Natural killer cell (primary cell): ENCODE measurements at regions not wholly inside any gene's neighbourhood (a gene's known extent, or its start where the extent isn't known, plus 50 kb on each side); places are given as distances from the start of the nearest gene placed in this dataset.

Experiments used
- ATAC-seq, 3 donors: fragments of 150-1000 bp in 2 of 3; fragments of 200-7000 bp in 1 of 3; cut with Tn5 transposase; 1 replicate in 1 of 3; 2 replicates in 2 of 3; pipeline ENCODE4 v1.10.0; 2021; ENCODE audit warnings: mild to moderate bottlenecking in 2 of 3, moderate library complexity in 2 of 3
- DNase-seq, 2 donors: peaks; one replicate each; pipeline versions ENCODE4 v3.0.0 to v3.0.0-alpha.2; 2013 to 2021; ENCODE audit warnings: mixed read lengths in 1 of 2
- H3K27ac ChIP-seq: one replicate; pipeline ENCODE4 v1.5.1; 2013; ENCODE audit warnings: mild to moderate bottlenecking, low read length
- H3K27me3 ChIP-seq: one replicate; pipeline ENCODE4 v1.6.1; 2013; ENCODE audit warnings: low read length; ENCODE audit not compliant: control insufficient read depth, insufficient read depth
- H3K36me3 ChIP-seq: one replicate; pipeline ENCODE4 v1.6.1; 2013; ENCODE audit warnings: low read length; ENCODE audit not compliant: control insufficient read depth, insufficient read depth
- H3K4me1 ChIP-seq: one replicate; pipeline ENCODE4 v1.6.1; 2013; ENCODE audit warnings: low read length; ENCODE audit not compliant: control insufficient read depth, insufficient read depth
- H3K4me3 ChIP-seq: one replicate; pipeline ENCODE4 v1.5.1; 2013; ENCODE audit warnings: low read length
- H3K9me3 ChIP-seq: one replicate; pipeline ENCODE4 v1.6.1; 2013; ENCODE audit warnings: low read length; ENCODE audit not compliant: control insufficient read depth, insufficient read depth
- H3K27ac Mint-ChIP-seq, 2 donors: one replicate each; pipeline ENCODE4 v1.8.0; 2022; ENCODE audit warnings: mild to moderate bottlenecking in 2 of 2, mixed read lengths in 2 of 2, moderate library complexity in 1 of 2
- H3K27me3 Mint-ChIP-seq, 2 donors: one replicate each; pipeline ENCODE4 v1.8.0; 2022; ENCODE audit warnings: low read depth in 2 of 2, mixed read lengths in 2 of 2
- H3K36me3 Mint-ChIP-seq: one replicate; pipeline ENCODE4 v1.8.0; 2022; ENCODE audit warnings: mixed read lengths
- H3K4me1 Mint-ChIP-seq, 2 donors: one replicate each; pipeline ENCODE4 v1.8.0; 2022; ENCODE audit warnings: mixed read lengths in 2 of 2
- H3K4me3 Mint-ChIP-seq: one replicate; pipeline ENCODE4 v1.8.0; 2022; ENCODE audit warnings: mild to moderate bottlenecking, moderate library complexity, mixed read lengths
- H3K9me3 Mint-ChIP-seq, 2 donors: one replicate each; pipeline ENCODE4 v1.8.0; 2022; ENCODE audit warnings: mixed read lengths in 2 of 2
- WGBS: methylation state at CpG from one replicate; pipeline ENCODE4 v1.1.7; 2013; ENCODE audit warnings: missing lambda C conversion rate; ENCODE audit not compliant: insufficient coverage; 5-methylcytosine and 5-hydroxymethylcytosine counted together
- intact Hi-C: fragments of 100-400 bp; cut with micrococcal nuclease; formaldehyde crosslinking; loops from one replicate; pipeline ENCODE4 v1.14.2; 2022
- TF ChIP-seq, protein P1 (sequence below): fragments of 200-600 bp; IDR thresholded peaks from one replicate; pipeline ENCODE4 v1.8.0; 2022; ENCODE audit warnings: antibody characterized with exemption

DNA sequence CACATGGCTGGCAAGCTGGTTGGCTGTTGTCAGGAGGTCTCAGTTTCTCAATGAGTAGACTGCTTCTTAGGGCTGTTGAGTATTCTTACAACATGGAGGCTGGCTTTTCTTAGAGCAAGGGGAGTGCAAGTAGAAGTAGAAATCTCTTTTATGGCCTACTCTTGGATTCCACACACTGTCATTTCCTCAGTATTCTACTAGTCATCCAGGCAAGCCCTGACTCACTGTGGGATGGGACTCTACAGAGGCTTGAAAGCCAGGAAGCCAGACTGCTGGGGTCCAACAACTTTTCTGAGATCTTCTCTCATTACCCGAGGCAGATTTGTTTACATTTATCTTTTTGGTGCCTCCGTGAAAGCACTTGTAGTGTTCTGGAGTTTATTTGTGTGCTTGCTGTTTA, 196.2 kb upstream of the APP start:
- Mint-ChIP-seq H3K4me3 (no peak overlapping the region), H3K36me3 (no peaks in the 10 kb centered on the region), H3K27ac (no peak overlapping the region), H3K27me3 (peaks cover 0 to 2% of the 10 kb centered on the region in 2 donors), H3K4me1 (no peaks in the 10 kb centered on the region), H3K9me3 (peaks cover 0 to 7% of the 10 kb centered on the region in 2 donors)
- H3K4me1 ChIP-seq: no peaks in the 10 kb centered on the region
- H3K27me3 ChIP-seq: no peaks in the 10 kb centered on the region
- TF ChIP-seq, protein P1, sequence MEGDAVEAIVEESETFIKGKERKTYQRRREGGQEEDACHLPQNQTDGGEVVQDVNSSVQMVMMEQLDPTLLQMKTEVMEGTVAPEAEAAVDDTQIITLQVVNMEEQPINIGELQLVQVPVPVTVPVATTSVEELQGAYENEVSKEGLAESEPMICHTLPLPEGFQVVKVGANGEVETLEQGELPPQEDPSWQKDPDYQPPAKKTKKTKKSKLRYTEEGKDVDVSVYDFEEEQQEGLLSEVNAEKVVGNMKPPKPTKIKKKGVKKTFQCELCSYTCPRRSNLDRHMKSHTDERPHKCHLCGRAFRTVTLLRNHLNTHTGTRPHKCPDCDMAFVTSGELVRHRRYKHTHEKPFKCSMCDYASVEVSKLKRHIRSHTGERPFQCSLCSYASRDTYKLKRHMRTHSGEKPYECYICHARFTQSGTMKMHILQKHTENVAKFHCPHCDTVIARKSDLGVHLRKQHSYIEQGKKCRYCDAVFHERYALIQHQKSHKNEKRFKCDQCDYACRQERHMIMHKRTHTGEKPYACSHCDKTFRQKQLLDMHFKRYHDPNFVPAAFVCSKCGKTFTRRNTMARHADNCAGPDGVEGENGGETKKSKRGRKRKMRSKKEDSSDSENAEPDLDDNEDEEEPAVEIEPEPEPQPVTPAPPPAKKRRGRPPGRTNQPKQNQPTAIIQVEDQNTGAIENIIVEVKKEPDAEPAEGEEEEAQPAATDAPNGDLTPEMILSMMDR: no peak
- WGBS: 100% methylated on average over 2 of the region's 2 CpGs
- DNase-seq (no peak), ATAC-seq (no peak)
- H3K9me3 ChIP-seq: no peaks in the 10 kb centered on the region
- intact Hi-C loops: no loop called here
- no peaks in the 10 kb centered on the region for H3K36me3 ChIP-seq
- no peak overlapping the region for H3K4me3 ChIP-seq
- H3K27ac ChIP-seq: no peak overlapping the region

DNA sequence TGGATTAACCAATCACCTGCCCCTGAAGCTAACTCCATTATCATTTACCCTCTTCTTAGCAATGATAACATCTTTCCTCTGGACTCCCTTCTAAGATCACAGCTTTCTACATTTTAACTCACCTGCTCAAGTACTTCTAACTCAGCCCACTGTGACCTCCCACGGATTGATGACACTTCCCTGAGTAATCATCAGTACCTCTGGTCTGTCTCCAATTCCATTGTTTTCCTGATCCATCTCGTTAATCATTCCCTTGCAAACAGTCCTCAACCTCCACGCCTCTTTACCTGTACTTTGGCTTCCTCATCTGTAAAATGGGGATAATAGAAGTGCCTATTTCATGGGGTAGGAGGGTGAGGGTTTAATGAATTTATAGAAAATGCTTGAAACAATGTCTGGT, 195.3 kb upstream of the APP start:
- TF ChIP-seq, protein P1: no peak
- ATAC-seq (no peak), DNase-seq (no peak)
- Mint-ChIP-seq H3K9me3 (peaks cover 0 to 7% of the 10 kb centered on the region in 2 donors), H3K27me3 (peaks cover 0 to 2% of the 10 kb centered on the region in 2 donors), H3K4me3 (no peak overlapping the region), H3K27ac (no peak overlapping the region), H3K4me1 (no peaks in the 10 kb centered on the region), H3K36me3 (no peaks in the 10 kb centered on the region)
- Histone ChIP-seq H3K4me1 (no peaks in the 10 kb centered on the region), H3K4me3 (no peak overlapping the region), H3K27me3 (no peaks in the 10 kb centered on the region), H3K27ac (no peak overlapping the region), H3K9me3 (no peaks in the 10 kb centered on the region), H3K36me3 (no peaks in the 10 kb centered on the region)
- WGBS: 62% methylated on average over 1 of the region's 3 CpGs
- intact Hi-C loops: no loop called here

DNA sequence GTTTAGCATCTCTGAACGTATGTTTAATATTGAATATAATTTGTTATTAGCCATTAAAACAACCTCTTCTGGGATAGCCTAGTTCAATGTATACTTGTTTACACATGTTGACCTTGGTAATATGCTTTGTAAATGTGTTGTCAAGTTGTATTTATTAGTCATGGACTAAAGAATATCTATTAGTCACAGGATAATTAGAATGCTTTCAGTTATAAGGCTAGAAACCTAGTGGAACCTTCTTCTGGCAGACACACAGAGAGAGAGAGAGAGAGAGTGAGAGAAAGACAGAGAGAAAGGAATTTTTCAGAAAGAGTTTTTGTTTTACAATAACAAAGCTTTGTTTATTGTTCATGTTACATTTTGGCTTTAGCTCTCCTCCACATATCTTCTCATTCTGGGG, 181.1 kb upstream of the APP start:
- no peaks in the 10 kb centered on the region for H3K4me1 Mint-ChIP-seq
- no peaks in the 10 kb centered on the region for H3K4me1 ChIP-seq
- no peaks in the 10 kb centered on the region for H3K27me3 Mint-ChIP-seq
- H3K9me3 ChIP-seq: no peaks in the 10 kb centered on the region
- intact Hi-C loops: no loop called here
- peaks cover 2 to 3% of the 10 kb centered on the region in 2 donors for H3K9me3 Mint-ChIP-seq
- no CpG with 5 or more reads among the region's 1 CpG for WGBS
- no peak overlapping the region for H3K27ac ChIP-seq
- H3K36me3 Mint-ChIP-seq: peaks cover 10% of the 10 kb centered on the region
- DNase-seq (no peak), ATAC-seq (no peak)
- no peak overlapping the region for H3K4me3 ChIP-seq
- TF ChIP-seq, protein P1: no peak
- H3K27me3 ChIP-seq: no peaks in the 10 kb centered on the region
- no peak overlapping the region for H3K27ac Mint-ChIP-seq
- H3K4me3 Mint-ChIP-seq: no peak overlapping the region
- no peaks in the 10 kb centered on the region for H3K36me3 ChIP-seq

DNA sequence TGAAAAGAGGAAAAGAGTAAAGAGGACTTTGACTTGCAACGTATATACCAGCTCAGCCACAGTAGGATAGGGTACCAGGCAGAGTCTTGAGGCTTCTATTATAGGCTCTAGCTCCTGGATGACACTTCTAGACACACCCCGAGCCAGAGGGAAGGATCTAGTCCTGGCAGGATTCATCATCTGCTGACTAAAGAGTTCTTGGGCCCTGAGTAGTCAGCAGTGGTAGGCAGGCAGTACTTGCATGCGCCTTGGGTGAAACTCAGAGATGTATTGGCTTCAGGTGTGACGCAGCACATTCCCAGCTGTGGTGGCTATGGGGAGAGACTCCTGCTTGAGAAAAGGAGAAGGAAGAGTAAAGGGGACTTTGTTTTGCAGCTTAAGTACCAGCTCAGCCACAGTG, 162.3 kb upstream of the APP start:
- H3K4me3 Mint-ChIP-seq: no peak overlapping the region
- Histone ChIP-seq H3K27ac (no peak overlapping the region), H3K36me3 (no peaks in the 10 kb centered on the region), H3K9me3 (peaks cover 3% of the 10 kb centered on the region), H3K4me1 (no peaks in the 10 kb centered on the region), H3K4me3 (no peak overlapping the region), H3K27me3 (no peaks in the 10 kb centered on the region)
- peaks cover 3 to 9% of the 10 kb centered on the region in 2 donors for H3K9me3 Mint-ChIP-seq
- no peak for DNase-seq
- no peak for ATAC-seq
- 80% methylated on average over 4 of the region's 4 CpGs for WGBS
- no peaks in the 10 kb centered on the region for H3K36me3 Mint-ChIP-seq
- H3K27ac Mint-ChIP-seq: no peak overlapping the region
- H3K27me3 Mint-ChIP-seq: no peaks in the 10 kb centered on the region
- TF ChIP-seq, protein P1: no peak
- no peaks in the 10 kb centered on the region for H3K4me1 Mint-ChIP-seq
- intact Hi-C loops: no loop called here
